HG02610 (cell line): ENCODE measurements at regions not wholly inside any gene's neighbourhood (a gene's known extent, or its start where the extent isn't known, plus 50 kb on each side); places are given as distances from the start of the nearest gene placed in this dataset.
"Not testable (repeated sequence)": the region's sequence is repeated elsewhere in the genome, so short reads cannot be mapped to it uniquely, and the experiment has no call there.

Experiments used
- ATAC-seq: cut with Tn5 transposase; IDR thresholded peaks from one replicate; pipeline ENCODE4 v1.9.1; 2021; ENCODE audit warnings: mild to moderate bottlenecking, moderate library complexity; ENCODE audit not compliant: unreplicated experiment

DNA sequence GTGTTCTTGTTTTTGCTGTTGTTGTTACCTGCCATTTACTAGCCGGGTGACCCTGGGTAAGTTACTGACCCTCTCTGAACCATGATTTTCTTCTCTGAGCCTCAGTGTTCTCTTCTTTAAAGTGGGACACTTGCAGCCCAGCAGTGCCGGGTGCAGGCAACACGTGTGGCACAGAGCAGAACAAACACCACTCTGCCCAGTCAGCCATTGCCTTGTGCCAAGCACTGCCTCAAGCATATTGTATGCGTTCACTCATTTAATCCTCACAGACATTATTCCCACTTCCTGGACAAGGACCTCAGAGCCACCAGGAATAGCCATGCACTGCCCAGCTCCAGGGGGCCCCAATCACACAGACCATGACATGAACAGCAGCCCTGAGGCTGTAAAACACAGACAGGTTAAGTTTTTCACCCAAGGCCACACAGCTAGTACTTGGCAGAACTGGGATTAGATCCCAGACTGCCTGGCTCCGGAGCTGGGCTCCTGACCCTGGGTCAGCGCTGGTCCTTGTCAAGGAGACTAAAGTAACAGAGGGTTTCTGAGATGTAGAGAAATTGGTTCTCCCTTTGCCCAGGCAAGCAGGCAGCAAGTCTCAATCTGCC, 74.0 kb upstream of the PTPN1 start:
- ATAC-seq: no peak

DNA sequence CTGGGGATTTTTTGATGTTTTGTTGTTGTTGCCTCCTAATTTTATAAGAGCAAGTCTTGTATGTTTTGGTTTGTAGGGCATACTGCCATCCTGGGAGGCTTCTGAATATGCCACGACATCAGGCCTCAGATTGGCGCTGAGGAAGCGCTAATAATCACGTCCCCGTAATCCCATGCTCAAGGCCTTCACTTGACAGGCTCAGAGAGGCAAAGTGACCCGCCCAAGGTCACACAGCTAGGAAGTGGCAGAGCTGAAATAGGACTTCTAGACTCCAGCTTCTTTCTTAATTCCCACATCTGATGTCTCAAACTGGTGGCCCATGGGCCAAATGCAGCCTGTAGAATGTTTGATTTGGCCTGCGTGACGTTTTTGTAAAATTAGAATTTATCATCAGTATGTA, 73.5 kb upstream of the PTPN1 start:
- no peak for ATAC-seq

DNA sequence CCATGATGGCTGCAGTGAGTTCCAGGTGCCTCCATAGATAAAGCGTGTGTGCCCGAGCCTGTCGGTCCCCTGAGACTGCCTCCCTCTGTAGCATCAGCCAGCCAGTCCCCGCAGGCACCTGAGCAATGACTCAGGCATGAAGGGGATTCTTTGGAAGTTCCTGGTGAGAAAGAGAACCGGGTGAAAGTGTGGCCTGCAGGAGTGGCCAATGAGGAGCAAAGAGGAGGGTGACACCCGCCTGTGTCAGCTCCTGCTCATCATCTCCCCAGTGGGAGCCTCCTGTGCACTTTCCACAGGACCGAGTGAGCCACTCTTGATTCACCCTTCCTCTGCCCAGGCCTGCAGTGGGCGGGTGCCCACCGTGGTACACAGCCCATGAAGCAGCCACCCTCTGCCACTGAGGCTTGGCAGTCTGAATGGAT, 71.2 kb upstream of the PTPN1 start:
- ATAC-seq: no peak

DNA sequence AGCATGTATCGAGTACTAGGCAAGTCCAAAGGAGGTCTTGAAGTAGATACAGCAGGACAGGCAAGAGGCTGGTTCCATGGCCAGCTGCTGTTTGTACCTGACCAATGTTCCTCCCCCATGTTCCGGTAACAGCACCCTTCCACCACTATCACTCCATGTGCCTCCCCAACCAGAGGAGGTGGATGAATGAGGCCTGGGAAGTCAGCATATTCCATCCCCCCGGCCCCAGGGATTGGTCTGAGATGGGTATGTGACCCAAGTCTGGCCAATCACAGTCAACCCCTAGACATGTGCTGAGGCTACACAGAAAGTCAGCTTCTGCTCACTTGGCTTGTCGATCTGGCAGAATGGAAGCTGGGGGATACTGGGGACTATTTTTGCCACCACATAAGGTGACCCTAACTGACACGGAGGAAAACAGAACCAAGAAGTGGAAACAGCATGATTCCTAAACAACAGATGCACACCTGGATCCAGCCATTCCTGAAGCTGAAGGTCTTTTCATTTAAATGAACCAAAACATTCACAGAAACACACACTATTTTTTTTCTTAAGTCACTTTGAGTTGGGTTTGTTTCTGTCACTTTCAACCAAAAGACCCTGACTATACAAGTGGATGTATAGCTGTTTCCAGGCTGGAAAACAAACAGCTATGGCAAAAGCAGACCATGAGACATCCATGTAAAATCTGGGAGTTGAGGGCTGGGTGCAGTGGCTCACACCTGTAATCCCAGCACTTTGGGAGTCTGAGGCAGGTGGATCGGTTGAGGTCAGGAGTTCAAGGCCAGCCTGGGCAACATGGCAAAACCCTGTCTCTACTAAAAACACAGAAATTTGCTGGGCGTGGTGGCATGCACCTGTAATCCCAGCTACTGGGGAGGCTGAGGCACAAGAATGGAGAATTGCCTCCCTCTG, 70.4 kb upstream of the PTPN1 start:
- ATAC-seq: no peak

DNA sequence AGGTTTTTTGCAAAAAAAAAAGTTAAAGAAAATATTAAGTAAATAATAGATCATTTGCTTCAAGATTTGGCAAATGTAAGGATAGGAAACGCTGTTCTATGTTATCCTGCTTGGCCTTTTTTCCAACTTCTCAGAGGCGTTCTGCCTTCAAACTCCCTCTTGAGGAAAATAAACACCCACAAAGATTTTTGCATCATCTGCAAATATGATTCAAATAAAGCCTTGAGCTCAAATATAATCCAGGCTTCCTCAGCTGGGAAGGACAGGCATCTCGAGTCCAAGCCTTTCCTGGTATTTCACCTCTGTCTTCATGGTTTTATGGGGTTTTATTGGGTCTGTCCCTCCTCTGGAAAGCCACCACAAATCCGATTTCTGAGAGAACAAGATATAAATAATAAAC, 67.7 kb upstream of the PTPN1 start:
- ATAC-seq: no peak

DNA sequence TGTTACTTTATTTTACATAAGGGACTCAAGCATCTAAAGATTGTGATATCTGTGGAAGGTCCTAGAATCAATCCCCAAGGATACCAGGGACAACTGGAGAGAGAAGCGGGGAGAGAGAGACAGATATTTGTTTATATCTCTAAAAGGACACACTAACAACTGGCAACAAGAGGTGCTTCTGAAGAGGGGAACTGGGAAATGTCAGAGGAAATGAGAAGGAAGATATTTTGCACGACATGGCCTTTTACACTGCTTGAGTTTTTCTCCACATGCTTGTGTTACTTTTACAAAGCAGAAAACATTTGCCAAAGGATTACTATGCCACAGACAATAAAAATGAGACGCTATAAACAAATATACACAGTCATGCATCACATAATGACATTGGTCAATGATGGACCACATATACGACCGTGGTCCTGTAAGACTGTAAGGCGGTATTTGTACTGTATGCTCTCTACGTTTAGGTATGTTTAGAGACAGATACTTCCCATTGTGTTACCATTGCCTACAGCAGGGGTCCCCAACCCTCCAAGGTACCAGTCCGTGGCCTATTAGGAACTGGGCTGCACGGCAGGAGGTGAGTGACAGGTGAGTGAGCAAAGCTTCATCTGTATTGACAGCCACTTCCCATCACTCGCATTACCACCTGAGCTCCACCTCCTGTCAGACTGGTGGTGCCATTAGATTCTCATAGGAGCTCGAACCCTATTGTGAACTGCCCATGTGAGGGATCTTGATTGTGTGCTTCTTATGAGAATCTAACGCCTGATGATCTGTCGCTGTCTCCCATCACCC, 64.6 kb upstream of the PTPN1 start:
- ATAC-seq: no peak

DNA sequence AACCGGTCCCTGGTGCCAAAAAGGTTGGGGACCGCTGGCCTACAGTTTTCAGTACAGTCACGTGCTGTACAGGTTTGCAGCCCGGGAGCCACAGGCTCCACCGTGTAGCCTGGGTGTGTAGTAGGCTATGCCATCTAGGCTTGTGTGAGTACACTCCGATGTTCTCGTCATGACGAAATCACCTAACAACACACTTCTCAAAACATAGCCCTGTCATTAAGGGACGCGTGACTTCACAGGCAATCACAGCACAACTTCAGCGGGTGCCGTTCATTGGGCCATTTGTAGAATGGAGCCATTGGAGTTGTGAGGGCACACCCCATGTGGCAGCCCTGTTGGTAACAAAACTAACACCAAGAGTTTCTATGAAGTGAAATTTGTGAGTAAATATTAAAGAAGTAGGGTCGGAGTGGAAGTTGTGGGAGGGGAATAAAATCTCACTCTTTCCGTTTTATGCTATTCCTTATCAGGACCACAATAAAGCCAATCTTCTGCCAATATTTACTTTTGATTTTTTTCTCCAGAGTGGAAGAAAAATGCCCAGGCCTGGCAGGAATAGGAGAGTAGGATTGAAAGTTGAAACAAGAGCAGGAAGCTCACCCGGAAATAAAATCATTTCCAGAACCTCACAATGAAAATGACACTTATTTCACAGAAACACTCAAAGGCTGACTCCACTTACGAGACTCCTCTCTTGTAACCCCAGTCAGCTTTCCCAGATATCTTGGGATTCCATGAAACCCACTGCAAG, 63.7 kb upstream of the PTPN1 start:
- ATAC-seq: no peak

DNA sequence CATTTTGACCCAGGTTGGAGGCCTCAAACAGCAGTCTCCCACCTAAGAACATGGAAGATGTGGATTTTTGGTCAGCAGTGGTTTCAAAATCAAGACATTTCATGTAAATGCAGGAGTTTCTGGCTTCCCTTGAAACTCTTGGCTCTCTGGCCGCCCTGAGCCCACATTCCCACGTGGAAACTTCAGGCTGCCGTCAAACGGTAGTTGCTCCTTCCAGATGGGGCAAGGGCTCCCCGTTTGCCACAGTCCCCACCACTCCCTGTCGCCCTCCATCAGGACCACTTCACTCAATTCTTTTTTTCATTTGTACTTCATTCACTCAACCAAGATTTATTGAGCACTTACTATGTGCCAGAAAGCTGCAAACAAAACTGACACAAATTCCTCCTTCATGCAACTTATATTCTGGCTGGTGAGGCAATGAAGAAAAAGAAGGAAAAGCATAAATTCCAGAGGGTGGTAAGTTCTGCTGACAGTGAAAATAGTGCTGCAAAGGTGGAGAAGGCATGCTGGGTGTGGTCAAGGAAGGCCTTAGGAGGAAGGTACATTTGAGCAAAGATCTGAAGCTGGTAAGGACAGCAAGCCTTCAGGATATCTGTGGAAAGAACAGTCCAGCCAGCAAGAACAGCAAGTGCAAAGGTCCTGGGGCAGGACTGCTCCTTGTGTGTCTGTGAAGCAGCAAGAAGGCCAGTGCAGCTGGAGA, 62.9 kb upstream of the PTPN1 start:
- no peak for ATAC-seq

DNA sequence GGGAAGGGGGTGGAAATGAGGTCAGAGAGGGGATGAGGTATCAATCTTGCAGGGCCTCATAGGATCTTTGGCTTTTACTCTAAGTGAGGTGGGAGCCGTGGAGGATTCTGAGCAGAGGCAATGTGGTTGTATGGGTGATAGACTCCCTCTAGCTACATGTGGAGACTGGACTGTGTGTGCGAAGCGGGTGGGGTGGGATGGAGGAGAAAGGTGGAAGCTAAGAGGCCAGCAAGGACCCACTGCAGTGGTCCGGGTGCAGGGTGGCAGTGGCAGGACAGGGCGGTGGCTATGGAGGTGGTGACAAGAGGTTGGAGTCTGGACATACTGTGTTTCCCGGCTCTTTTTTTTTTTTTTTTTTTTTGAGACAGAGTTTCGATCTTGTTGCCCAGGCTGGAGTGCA, 62.4 kb upstream of the PTPN1 start:
- ATAC-seq: no peak

DNA sequence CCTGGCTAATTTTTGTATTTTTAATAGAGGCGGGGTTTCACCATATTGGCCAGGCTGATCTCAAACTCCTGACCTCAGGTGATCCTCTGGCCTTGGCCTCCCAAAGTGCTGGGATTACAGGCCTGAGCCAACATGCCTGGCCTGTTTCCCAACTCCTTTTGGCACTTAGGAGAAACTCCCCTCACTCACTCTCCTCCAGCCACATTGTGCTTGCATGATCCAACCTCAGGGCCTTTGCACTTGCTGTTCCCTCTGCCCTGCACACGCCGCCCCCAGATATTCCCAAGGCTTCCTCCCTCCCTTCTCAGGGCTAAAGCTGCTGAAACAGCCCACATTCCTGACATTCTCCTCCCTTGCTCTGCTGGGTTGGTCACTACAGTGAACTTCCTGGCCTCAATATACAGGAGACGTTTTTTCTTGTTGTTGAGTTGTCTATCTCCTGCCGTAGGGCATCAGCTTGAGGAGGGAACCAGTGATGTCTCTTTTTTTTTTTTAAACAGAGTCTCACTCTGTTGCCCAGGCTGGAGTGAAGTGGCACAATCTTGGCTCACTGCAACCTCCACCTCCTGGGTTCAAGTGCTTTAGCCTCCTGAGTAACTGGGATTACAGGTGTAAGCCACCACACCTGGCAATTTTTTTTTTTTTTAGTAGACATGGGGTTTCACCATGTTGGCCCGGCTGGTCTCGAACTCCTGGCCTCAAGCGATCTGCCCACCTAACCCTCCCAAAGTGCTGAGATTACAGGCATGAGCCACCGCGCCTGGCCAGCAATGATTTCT, 61.4 kb upstream of the PTPN1 start:
- ATAC-seq: not testable (repeated sequence)

DNA sequence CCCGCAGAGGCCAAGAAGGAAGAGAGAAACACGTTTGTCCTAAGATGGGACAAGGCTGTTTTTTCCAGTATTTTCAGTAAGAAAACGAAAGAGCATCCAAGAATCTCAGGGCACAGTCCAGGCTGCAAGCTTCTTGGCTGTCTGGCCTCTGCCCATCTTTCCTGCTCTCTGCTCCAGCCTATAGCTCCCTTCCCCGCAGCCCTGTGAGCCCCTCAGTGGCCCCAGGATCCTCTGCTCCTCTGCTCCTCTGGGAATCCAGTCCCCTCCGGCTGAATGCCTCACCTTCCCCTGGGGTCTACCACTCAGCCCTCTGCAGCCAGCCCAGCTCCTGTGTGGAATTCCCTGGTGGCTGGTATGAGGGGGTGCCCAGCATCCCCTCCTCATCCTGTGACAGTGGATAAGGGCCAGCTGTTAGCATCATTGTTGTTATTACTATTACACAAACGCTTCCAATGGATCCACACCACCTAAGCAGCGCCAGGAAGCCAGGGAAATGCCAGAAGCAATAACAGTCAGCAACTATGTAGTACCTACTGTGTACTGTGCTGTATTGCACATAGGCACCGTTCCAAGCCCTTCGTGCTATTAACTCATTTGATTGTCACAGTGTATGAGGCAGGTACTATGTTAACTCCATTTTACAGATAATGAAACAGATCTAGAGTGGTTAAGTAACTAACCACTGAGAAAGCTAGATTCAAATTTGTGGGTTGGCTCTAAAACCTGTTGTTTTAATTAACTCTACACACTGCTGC, 60.3 kb upstream of the PTPN1 start:
- peak; percentile 62 for ATAC-seq

DNA sequence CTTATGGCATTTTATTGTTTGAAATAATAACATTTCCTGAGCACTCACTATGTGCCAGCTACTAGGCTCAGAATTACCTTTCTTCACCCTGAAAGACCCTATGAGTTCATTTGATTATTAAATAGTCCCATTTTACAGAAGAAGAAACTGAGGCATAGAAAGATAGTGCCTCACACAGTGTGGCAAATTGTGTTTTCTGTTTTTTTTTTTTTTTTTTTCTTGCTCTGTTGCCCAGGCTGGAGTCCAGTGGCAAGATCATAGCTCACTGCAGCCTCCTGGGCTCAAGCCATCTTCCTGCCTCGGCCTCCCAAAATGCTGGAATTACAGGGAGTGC, 59.7 kb upstream of the PTPN1 start:
- ATAC-seq: no peak

DNA sequence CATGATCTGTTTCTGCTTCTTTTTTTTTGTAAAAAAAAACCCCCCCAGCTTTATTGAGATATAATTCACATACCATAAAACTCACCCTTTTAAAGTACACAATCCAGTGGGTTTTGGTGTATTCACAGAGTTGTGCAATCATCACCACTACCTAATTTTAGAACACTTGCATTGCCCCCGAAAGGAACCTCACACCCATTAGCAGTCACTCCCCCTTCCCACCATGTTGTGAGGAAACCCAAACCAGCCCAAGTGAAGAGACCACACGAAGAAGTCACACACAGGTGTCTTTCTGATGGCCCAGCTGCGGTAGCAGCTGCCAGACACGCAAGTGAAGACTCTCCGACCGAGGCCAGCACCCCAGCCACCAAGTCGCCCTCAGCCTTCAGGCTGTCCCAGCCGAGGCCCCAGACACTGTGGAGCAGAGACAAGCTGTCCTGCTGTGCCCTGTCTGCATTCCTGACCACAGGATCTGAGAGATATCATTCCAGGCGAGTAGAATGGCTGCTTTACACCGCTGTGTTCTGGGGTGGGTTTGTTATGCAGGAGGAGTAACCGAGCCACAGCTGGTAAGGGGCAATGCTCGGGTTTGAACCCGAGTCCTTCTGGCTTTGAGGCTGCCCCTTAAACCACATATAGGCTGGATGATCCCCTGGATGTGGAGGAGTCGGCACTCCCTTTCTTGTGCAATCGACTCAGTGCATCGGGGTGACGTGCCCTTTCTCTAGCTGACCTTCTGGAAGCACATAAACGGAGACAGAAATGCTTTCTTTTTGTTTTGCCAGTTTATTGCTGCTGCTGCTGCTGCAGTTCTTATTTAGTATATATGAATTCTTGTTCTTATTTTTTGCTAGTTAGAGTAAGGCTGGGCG, 59.1 kb upstream of the PTPN1 start:
- peak; percentile 81 for ATAC-seq

DNA sequence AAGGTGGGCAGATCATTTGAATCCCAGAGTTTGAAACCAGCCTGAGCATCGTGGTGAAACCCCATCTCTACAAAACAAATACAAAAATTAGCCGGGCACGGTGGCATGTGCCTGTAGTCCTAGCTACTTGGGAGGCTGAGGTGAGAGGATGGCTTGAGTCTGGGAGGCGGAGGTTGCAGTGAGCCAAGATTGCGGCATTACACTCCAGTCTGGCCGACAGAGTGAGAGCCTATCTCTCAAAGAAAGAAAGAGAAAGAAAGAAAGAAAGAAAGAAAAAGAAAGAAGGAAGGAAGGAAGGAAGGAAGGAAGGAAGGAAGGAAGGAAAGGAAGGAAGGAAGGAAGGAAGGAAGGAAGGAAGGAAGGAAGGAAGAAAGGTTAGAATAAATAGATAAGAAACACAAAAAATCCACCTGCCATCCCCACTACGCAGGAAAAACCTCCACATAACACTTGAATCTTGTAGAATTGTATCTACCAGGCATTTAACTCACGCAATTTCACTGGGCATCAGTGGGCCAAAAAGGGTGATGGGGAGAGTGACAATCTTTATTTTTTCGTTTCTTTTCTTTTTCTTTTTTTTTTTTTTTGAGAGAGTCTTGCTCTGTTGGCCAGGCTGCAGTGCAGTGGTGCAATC, 58.3 kb upstream of the PTPN1 start:
- ATAC-seq: not testable (repeated sequence)

DNA sequence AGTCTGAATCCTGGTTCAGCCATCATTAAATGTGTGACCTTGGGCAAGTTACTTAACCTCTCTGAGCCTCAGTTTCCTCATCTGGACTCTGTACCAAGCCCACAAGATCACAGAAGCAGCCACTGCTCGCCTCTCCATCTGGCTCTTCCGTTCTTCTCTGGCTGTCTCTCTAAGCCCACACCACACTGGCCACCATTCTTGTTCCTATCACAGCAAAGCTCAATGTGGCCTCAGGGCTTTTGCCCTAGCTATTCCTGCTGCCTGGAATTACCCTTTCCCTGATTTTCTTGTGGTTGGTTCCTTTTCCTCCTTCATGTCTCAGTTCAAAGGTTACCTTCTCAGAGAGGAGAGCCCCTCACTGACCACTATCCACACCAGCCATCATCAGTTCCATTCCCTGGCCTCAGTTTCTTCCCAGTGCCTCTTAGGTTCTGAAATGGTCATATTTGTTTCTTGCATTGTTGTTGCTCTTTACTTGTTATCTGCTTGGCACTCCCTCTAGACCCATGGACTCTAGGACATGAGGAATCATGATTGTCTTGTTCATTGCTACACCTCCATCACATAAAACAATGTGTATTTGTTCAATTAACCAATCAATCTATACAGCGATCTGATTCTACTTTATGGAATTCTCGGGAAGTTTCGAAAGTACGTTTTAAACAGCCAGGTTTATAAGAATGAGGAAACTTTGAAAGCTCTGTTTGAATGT, 56.5 kb upstream of the PTPN1 start:
- ATAC-seq: no peak

DNA sequence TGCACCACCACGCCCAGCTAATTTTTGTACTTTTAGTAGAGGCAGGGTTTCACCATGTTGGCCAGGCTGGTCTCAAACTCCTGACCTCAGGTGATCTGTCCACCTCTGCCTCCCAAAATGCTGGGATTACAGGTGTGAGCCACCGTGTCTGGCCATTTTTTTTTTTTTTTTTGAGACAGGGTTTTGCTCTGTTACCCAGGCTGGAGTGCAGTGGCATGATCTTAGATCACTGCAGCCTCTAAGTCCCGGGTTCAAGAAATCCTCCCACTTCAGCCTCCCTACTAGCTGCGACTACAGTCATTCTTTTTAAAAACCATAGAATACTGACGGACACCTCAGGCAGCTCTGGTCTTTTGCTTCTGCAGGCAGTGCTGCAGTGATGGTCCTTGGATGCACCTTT, 54.9 kb upstream of the PTPN1 start:
- ATAC-seq: not testable (repeated sequence)
